GM19328 (cell line): ENCODE measurements at regions not wholly inside any gene's neighbourhood (a gene's known extent, or its start where the extent isn't known, plus 50 kb on each side); places are given as distances from the start of the nearest gene placed in this dataset.

Experiments
- ATAC-seq: cut with Tn5 transposase; IDR thresholded peaks from one replicate; pipeline ENCODE4 v1.9.1; 2021; ENCODE audit warnings: mild to moderate bottlenecking, moderate library complexity; ENCODE audit not compliant: unreplicated experiment

DNA sequence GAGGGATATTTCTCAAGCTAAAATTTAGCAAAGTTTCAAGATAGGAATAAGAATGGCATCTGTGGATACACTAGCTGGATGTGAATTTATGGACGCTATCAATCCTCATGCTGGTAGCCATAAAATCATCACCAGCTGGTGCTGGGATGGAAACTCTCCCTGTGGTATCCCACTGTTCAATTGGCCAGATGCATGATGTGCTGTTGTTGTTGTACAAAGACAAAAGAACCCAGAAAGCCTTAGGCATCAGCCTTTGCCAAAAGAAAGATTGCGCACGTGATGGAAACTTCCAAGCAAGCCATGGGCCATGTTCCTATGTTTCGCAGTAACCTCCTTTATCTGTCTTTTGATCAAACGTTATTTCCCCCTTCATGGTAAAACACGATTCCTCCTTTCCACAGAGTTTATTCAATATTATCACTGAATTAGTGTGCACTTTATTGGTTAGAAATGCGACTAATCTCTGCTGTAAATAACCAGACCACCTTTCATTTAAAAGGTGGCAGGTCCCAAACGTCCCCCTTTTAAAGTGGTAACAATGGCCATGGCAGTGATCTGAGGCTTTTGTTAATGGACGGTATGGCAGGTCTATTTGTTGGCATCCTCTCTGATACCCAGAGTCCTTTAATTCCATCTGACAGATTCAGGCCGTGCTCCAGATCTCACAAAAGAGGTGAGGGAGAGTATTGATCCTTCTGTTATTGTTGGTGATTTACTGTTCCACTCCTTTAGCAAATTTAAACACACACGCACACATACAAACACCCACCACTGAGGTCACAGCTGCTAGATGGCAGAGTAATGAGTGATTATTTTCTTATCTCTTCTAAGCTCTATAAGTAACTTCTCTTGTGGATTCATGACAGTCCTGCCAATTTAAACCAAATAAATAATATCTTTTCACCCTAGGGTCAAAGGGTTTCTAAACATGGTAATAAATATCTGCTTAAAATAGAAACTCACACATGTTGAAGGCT lies 291.2 kb upstream of the KCNMB2 start:
- no peak for ATAC-seq

DNA sequence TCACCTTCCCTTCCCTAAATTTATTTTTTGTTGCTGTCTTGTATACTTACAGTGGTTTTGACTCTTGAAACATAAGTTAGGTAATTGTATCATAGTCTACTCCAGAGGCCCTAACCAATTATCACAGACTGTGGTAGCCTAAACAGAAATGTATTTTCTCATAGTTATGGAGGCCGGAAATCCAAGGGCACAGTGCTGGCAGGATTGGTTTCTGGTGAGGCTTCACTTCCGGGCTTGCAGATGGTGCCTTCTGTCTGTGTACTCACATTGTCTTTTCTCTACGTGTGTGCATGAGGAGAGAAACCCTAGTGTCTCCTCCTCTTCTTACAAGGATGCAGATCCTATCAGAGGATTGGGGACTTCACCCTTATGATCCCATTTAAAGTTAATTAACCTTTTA lies 290.2 kb upstream of the KCNMB2 start:
- ATAC-seq, result no peak

DNA sequence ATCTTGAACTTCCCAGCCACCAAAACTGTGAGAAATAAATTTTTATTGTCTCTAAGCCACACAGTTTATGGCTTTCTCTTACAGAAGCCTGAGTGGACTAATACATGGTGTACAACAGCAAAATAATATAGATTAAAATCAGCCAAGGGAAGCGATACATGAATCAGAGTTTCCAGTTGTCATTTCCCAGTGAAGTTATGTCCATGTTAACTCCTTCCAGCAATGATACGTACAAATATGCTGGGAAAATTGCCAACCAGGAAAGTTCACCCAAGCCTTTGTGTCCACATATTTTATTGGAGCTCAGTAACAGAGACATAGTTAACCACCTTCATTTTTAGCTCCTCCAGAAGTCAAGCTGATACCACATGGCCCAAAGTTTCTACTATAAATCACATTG lies 280.9 kb upstream of the KCNMB2 start:
- ATAC-seq, result no peak

DNA sequence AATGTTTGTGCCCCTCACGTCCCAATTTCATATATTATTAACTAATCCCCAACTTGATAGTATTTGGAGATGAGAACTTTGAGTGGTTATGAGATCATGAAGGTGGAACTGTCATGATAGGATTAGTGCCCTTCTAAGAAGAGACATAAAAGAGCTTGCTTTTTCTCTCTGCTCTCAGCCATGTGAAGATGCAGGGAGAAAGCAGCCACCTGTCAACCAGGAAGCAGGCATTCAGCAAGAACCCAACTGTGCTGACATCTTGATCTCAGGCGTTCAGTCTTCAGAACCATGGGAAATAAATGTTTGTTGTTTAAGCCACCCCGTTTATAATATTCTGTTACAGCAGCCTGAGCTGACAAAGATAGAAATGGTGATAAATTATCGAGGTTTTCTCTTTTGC lies 278.7 kb upstream of the KCNMB2 start:
- no peak for ATAC-seq

DNA sequence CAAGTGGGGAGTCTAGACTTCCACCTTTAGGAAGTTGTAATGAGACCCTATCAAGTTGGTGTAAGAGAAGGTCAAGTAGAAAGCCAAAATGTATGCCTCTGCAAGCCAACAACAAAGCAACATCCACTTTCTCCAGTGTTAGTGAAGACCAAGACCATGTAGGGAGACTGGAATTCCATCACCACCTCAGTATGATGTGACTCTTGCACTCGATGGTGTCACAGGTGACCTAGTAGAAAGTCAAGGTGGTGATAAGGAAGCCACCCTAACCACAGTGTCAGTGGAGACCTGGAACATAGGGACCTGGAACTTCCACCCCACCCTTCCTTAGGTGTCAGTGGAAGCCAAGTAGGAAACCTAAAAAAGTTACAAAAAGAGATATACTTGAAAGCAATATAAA lies 278.1 kb upstream of the KCNMB2 start:
- no peak for ATAC-seq

GRCh38 chr3:178259703-178260102 lies 276.5 kb upstream of the KCNMB2 start:
- ATAC-seq, result no peak

DNA sequence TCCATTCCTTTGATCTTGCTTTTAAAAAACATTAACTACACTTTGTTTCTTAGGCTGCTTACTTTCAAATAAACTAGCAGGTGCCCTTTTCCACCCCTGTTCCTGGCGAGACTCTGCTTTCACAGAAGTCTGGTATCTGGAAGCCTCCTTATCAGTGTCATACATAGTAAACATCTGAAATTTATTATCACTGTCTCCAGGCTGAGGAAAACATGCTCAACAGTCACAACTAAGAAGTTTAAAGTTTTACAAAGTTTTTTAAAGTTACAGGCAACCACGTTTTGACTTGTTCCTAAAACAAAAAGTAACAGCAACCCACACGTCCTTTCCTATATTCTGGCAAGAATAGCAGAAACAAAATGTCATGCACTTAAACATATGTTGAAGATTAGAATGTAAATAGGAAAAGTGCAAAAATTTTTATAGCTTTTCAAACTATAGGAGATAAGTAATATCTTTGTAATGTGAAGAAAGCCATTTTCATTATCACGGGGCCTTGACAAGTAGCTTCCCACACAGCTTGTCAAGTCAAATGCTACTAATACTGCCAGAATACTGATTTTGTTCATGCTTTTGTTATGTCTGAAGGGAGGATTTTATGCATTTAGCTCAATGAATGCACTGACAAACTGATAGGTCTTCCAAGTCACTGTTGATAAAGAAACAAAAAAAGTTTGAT lies 275.2 kb upstream of the KCNMB2 start:
- no peak for ATAC-seq

DNA sequence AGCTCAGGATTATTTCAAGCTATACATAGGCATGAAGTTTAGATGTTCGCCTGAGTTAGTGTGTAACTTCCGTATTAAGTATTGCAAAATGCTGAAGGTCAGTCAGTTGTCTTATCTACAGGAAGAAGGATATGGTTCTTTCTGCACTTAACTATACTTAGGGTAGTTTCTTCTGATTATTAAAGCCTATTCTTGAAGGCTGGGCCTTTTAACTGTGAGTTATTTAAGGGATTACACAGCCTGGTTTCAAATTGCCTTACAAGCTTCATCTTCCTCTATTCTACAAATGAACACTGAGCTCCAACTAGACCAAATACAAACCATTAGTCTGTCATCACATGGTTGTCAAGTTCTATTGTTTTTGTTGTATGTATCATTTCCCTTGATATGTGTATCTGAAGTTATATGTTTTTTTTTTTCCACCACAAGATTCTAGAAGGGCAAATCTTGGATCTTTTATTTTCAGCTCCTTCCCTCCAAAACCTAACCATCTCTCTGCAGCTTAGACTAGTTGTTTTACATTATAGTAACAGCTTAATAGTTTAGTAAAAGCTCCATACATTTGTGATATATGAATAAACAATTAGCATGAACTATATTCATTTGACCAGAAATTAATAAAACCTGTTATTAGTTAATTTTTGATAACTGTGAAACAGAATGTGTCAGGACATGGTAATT lies 272.9 kb upstream of the KCNMB2 start:
- no peak for ATAC-seq

DNA sequence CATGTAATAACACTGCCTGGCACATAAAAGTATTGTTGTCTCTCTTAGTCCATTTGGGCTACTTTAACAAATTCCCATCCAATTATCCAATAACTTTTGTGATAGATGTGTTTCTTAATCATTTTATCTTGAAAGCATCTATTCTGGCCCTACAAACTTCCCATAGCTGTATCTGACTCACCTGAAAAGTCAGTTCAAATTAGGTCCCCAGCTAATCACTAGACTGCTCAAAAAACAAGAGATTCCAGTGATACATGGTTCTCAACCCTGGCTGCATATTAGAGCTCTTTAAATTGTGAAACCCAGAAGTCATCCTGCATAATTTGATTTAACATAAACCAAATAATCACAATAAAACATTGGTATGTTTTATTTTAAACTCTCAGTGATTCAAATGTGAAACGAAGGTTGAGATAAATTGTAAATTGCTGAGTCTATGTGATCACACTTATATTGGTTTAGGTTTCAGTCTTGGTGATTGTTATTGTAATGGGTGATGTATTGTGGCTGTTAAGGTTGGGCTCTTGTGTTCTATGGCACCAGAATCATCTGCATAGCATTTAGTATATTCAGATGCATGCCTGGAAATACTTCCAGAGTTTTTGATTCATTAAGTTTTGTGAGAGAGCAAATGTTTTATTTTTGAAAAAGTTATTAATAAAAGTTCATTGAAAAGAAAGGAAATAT lies 268.9 kb upstream of the KCNMB2 start:
- no peak for ATAC-seq

DNA sequence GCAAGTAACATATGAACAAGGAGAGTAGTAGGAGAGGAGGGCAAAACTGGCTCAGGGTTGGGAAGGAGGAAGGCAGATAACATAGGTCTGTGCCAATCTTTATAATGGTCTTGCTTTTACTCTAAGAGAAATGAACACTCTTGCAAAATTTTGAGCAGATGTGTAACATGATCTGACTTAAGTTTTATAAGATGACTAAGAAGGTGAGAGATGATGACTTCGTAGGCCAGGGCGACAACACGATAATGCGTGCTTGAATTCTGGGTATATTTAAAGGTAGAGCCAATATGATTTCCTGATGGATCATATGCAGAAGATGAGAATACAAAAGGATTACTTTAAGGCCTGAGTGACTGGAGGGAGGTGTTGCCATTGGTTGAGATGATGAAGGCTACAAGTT lies 265.4 kb upstream of the KCNMB2 start:
- no peak for ATAC-seq

- ATAC-seq, result no peak
Observed at GRCh38 chr3:178271740-178272387, 264.4 kb upstream of the KCNMB2 start.

DNA sequence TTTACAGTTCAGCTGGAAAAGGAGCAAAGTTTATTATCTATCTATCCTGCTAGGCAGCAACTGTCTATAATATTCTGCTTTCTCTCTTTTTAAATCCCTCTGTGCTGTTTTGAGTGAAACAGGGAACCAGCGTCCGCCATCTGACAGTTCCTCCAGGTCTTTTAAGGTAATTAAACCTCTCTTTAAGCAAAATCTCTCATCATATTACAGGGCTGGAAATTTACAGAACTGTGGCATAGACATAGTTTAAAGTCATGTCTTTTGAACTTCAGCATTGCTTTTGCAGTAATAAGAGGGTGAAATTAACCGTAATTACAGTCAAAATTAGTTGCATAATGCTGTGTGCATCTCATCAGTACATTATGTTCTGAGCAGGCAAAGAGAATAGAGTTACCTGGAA lies 263.4 kb upstream of the KCNMB2 start:
- no peak for ATAC-seq

GRCh38 chr3:178274711-178275110 lies 261.5 kb upstream of the KCNMB2 start:
- no peak for ATAC-seq

GRCh38 chr3:178275311-178275710 lies 260.9 kb upstream of the KCNMB2 start:
- ATAC-seq, result no peak

DNA sequence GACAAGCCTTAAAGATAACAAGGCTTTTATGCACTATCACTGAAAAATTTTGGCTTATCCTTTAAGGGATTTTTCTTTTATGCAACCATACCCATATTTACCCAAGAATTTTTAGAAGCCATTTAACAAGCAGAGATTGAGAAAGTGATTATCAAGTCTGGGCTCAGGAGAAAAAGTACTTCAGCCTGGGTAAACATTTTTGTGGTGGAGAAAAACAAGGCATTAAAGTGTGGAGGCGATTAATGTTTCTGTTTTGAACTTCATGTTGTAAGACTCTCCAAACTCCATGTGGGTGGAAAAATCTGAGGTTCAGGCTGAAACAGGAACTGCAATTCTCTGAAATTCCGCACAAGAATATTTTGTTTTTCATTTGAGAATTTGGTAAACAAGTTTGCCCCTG lies 260.4 kb upstream of the KCNMB2 start:
- no peak for ATAC-seq

- ATAC-seq, result no peak
Observed at GRCh38 chr3:178277605-178278004, 258.6 kb upstream of the KCNMB2 start.

- ATAC-seq, result no peak
Observed at GRCh38 chr3:178283561-178283960, 252.7 kb upstream of the KCNMB2 start.

- no peak for ATAC-seq
Observed at GRCh38 chr3:178284181-178284580, 252.1 kb upstream of the KCNMB2 start.

- ATAC-seq, result no peak
Observed at GRCh38 chr3:178288074-178288473, 248.2 kb upstream of the KCNMB2 start.

DNA sequence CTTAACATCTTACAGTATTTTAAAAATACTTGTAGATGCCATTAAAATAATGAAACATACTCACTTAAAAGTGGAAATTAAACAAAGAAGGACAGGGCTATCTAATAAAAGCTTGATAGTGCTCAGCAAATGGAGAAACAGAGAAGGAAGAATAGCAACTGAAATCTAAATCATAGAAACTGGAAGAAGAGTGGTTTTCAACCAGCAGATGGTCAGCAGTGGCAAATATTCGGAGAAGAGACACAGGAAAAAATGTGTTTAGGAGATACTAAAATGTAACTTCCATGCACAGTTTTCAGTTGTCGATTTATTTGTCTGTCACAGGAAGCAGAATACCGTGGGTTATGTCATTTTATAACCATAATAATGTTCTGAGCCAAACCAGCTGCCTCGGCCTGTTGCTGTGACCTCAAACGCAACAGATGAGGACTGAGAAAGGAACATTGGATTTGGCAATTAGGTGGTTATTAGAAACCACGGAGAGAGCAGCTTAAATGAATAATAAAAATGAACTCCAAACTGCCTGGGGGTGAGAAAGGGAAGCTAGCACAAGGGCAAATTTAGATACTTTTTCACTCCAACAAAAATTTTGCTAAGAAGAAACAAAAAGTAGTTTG lies 246.6 kb upstream of the KCNMB2 start:
- no peak for ATAC-seq
